GM23338 (cell line): ENCODE measurements at regions not wholly inside any gene's neighbourhood (a gene's known extent, or its start where the extent isn't known, plus 50 kb on each side); places are given as distances from the start of the nearest gene placed in this dataset.

Source experiments
- ATAC-seq: fragments of 200-7000 bp; cut with Tn5 transposase; 3 replicates; pipeline ENCODE4 v1.9.1; 2020
- DNase-seq: peaks from one replicate; pipeline ENCODE4 v3.0.0-alpha.2; 2015; ENCODE audit warnings: low spot score
- H2AFZ ChIP-seq: fragments of 200-600 bp; sonication (generic); 2 replicates; pipeline ENCODE4 v1.8.0; 2016; ENCODE audit warnings: antibody characterized with exemption, mild to moderate bottlenecking, moderate library complexity
- H3F3A ChIP-seq: fragments of 200-600 bp; sonication (generic); replicated peaks from 2 replicates; pipeline ENCODE4 v1.8.0; 2017; ENCODE audit warnings: antibody characterized with exemption, mixed run types, low read depth
- H3K27ac ChIP-seq: fragments of 200-600 bp; sonication (generic); 2 replicates; pipeline ENCODE4 v1.6.1; 2016; ENCODE audit warnings: low read depth
- H3K27me3 ChIP-seq: fragments of 200-600 bp; sonication (generic); 2 replicates; pipeline ENCODE4 v1.8.0; 2016; ENCODE audit warnings: mild to moderate bottlenecking, mixed run types, moderate library complexity; ENCODE audit not compliant: insufficient read depth
- H3K36me3 ChIP-seq: fragments of 200-600 bp; sonication (generic); 2 replicates; pipeline ENCODE4 v1.8.0; 2016; ENCODE audit warnings: mild to moderate bottlenecking; ENCODE audit not compliant: insufficient read depth
- H3K4me1 ChIP-seq: fragments of 200-600 bp; sonication (generic); 2 replicates; pipeline ENCODE4 v1.8.0; 2016; ENCODE audit warnings: mild to moderate bottlenecking, moderate library complexity; ENCODE audit not compliant: insufficient read depth
- H3K4me2 ChIP-seq: fragments of 200-600 bp; sonication (generic); 2 replicates; pipeline ENCODE4 v1.7.1; 2017; ENCODE audit warnings: mixed run types
- H3K4me3 ChIP-seq: fragments of 200-600 bp; sonication (generic); 2 replicates; pipeline ENCODE4 v1.6.1; 2016; ENCODE audit warnings: mixed run types
- H3K79me2 ChIP-seq: fragments of 200-600 bp; sonication (generic); replicated peaks from 2 replicates; pipeline ENCODE4 v1.8.0; 2017; ENCODE audit warnings: mild to moderate bottlenecking; ENCODE audit not compliant: insufficient read depth
- H3K9me2 ChIP-seq: fragments of 200-600 bp; sonication (generic); 2 replicates; pipeline ENCODE4 v1.8.0; 2017; ENCODE audit not compliant: insufficient read depth
- H4K20me1 ChIP-seq: fragments of 200-600 bp; sonication (generic); replicated peaks from 2 replicates; pipeline ENCODE4 v1.8.0; 2017; ENCODE audit warnings: mild to moderate bottlenecking; ENCODE audit not compliant: insufficient read depth
- H3K27ac Mint-ChIP-seq: 2 replicates; pipeline ENCODE4 v1.8.0; 2020; ENCODE audit warnings: inconsistent platforms, mild to moderate bottlenecking, moderate library complexity, mixed read lengths
- H3K27me3 Mint-ChIP-seq: 3 replicates; pipeline ENCODE4 v1.8.0; 2022; ENCODE audit warnings: low read depth, mild to moderate bottlenecking, moderate library complexity, mixed read lengths, inconsistent platforms; ENCODE audit not compliant: insufficient read depth, poor library complexity
- H3K36me3 Mint-ChIP-seq: 3 replicates; pipeline ENCODE4 v1.8.0; 2021; ENCODE audit warnings: low read depth, mild to moderate bottlenecking, inconsistent platforms, moderate library complexity, mixed read lengths
- H3K4me1 Mint-ChIP-seq: 3 replicates; pipeline ENCODE4 v1.8.0; 2020; ENCODE audit warnings: mild to moderate bottlenecking, inconsistent platforms, mixed read lengths
- H3K4me3 Mint-ChIP-seq: 3 replicates; pipeline ENCODE4 v1.8.0; 2021; ENCODE audit warnings: moderate library complexity, mild to moderate bottlenecking, inconsistent platforms, mixed read lengths
- H3K9me3 Mint-ChIP-seq: 3 replicates; pipeline ENCODE4 v1.8.0; 2020; ENCODE audit warnings: moderate library complexity, mild to moderate bottlenecking, inconsistent platforms, mixed read lengths
- CREB1 ChIP-seq: fragments of 250-450 bp; sonication (Bioruptor Pico); IDR thresholded peaks from 2 replicates; pipeline ENCODE4 v1.5.0; 2020; ENCODE audit warnings: low read depth, mild to moderate bottlenecking, moderate library complexity
- EZH2 ChIP-seq: fragments of 200-600 bp; sonication (generic); IDR thresholded peaks from one replicate; pipeline ENCODE4 v1.8.0; 2017; ENCODE audit warnings: antibody characterized with exemption, mild to moderate bottlenecking, low read depth; ENCODE audit not compliant: unreplicated experiment
- EZH2phosphoT487 ChIP-seq: fragments of 200-600 bp; sonication (generic); IDR thresholded peaks from one replicate; pipeline ENCODE4 v1.8.1; 2018; ENCODE audit warnings: antibody characterized with exemption; ENCODE audit not compliant: unreplicated experiment
- JUNB ChIP-seq: IDR thresholded peaks from one replicate; pipeline ENCODE4 v1.6.1; 2016; ENCODE audit warnings: antibody characterized with exemption; ENCODE audit not compliant: unreplicated experiment
- ZNF114 ChIP-seq: fragments of 250-450 bp; sonication (Bioruptor Pico); IDR thresholded peaks from 2 replicates; pipeline ENCODE4 v1.5.0; 2020; ENCODE audit warnings: mild to moderate bottlenecking, moderate library complexity
- ZNF331 ChIP-seq: fragments of 250-450 bp; sonication (Bioruptor Pico); IDR thresholded peaks from 2 replicates; pipeline ENCODE4 v1.5.0; 2020; ENCODE audit warnings: low read depth, mild to moderate bottlenecking, moderate library complexity
- ZNF462 ChIP-seq: fragments of 250-450 bp; sonication (Bioruptor Pico); IDR thresholded peaks from 2 replicates; pipeline ENCODE4 v1.5.0; 2020; ENCODE audit warnings: mild to moderate bottlenecking, moderate library complexity
- TF ChIP-seq, protein P1 (sequence below): IDR thresholded peaks from 2 replicates; pipeline ENCODE4 v1.6.1; 2016; ENCODE audit warnings: antibody characterized with exemption
- TF ChIP-seq, protein P2 (sequence below): IDR thresholded peaks from one replicate; pipeline ENCODE4 v1.6.1; 2018; ENCODE audit warnings: antibody characterized with exemption; ENCODE audit not compliant: unreplicated experiment

DNA sequence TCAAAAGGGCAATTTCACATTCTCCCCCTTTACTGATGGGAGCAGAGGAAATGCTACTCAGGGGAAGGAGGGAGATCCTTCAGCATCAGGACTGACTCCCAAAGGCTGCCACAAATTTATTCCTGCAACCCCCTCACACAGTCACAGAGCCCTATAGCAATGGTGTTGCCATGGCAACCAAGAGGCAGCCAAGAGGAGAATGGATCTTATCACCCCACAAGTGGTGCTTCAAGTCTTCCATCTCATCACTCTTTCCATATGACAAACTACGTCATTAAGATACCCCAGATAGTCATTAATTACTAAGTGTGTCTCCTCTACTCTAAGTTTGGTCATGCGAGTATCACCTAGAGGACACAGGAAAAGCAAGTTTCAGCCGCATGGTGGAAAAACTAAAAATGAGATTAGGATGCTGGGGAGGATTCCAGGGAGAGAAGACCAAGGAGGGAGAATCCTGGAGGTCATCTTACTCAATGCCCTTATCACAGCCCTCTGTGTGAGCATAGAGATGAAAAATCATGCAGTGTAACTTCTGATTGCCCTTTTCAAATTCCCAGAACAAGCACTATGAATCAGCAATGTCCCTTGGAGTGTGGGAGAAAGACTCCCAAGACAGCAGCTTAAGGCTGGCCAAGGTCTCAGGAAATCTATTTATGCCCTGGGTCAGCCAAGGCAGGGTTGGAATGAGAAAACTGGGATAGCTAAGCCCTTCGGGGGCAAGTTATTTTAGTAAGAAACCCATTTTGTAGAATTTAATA, 885.7 kb upstream of the KLHL29 start (continued):
- TF ChIP-seq ZNF462 (no peak), ZNF114 (CRISPR knock-in tag) (no peak), EZH2phosphoT487 (no peak)

GRCh38 chr2:22500555-22500935, 884.4 kb upstream of the KLHL29 start:
- Mint-ChIP-seq H3K9me3 (no peaks in the 10 kb centered on the region), H3K27me3 (no peaks in the 10 kb centered on the region), H3K27ac (no peak overlapping the region), H3K4me3 (no peak overlapping the region), H3K4me1 (peaks cover 7% of the 10 kb centered on the region; the same call in 2 of the 3 replicates), H3K36me3 (no peaks in the 10 kb centered on the region)
- H4K20me1 ChIP-seq = no peaks in the 10 kb centered on the region
- H3K9me2 ChIP-seq = no peaks in the 10 kb centered on the region
- H3K4me3 ChIP-seq = no peak overlapping the region
- no peak overlapping the region for H2AFZ ChIP-seq
- H3K36me3 ChIP-seq = 0 out of 2 replicates have a peak, but pooled peaks cover 5% of the 10 kb centered on the region
- H3K79me2 ChIP-seq = no peaks in the 10 kb centered on the region
- H3F3A ChIP-seq = no peaks in the 10 kb centered on the region
- DNase-seq (no peak), ATAC-seq (no peak)
- no peak overlapping the region for H3K4me2 ChIP-seq
- H3K27ac ChIP-seq = no peak overlapping the region
- no peaks in the 10 kb centered on the region for H3K27me3 ChIP-seq
- no peaks in the 10 kb centered on the region for H3K4me1 ChIP-seq
- TF ChIP-seq CREB1 (CRISPR knock-in tag) = no peak
- TF ChIP-seq ZNF114 (CRISPR knock-in tag) = no peak
- TF ChIP-seq, protein P1, sequence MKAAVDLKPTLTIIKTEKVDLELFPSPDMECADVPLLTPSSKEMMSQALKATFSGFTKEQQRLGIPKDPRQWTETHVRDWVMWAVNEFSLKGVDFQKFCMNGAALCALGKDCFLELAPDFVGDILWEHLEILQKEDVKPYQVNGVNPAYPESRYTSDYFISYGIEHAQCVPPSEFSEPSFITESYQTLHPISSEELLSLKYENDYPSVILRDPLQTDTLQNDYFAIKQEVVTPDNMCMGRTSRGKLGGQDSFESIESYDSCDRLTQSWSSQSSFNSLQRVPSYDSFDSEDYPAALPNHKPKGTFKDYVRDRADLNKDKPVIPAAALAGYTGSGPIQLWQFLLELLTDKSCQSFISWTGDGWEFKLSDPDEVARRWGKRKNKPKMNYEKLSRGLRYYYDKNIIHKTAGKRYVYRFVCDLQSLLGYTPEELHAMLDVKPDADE = no peak
- TF ChIP-seq, protein P2, sequence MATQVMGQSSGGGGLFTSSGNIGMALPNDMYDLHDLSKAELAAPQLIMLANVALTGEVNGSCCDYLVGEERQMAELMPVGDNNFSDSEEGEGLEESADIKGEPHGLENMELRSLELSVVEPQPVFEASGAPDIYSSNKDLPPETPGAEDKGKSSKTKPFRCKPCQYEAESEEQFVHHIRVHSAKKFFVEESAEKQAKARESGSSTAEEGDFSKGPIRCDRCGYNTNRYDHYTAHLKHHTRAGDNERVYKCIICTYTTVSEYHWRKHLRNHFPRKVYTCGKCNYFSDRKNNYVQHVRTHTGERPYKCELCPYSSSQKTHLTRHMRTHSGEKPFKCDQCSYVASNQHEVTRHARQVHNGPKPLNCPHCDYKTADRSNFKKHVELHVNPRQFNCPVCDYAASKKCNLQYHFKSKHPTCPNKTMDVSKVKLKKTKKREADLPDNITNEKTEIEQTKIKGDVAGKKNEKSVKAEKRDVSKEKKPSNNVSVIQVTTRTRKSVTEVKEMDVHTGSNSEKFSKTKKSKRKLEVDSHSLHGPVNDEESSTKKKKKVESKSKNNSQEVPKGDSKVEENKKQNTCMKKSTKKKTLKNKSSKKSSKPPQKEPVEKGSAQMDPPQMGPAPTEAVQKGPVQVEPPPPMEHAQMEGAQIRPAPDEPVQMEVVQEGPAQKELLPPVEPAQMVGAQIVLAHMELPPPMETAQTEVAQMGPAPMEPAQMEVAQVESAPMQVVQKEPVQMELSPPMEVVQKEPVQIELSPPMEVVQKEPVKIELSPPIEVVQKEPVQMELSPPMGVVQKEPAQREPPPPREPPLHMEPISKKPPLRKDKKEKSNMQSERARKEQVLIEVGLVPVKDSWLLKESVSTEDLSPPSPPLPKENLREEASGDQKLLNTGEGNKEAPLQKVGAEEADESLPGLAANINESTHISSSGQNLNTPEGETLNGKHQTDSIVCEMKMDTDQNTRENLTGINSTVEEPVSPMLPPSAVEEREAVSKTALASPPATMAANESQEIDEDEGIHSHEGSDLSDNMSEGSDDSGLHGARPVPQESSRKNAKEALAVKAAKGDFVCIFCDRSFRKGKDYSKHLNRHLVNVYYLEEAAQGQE = no peak
- TF ChIP-seq EZH2 = no peak
- TF ChIP-seq JUNB = no peak
- TF ChIP-seq ZNF331 (CRISPR knock-in tag) = no peak
